LNCaP clone FGC (cell line): ENCODE measurements at regions not wholly inside any gene's neighbourhood (a gene's known extent, or its start where the extent isn't known, plus 50 kb on each side); places are given as distances from the start of the nearest gene placed in this dataset.
"Not testable (repeated sequence)": the region's sequence is repeated elsewhere in the genome, so short reads cannot be mapped to it uniquely, and the experiment has no call there.

Experiments used
- DNase-seq: peaks from one replicate; pipeline ENCODE4 v3.0.0-alpha.2; 2011; ENCODE audit warnings: low read depth
- H3K4me3 ChIP-seq: 2 replicates; pipeline ENCODE4 v1.5.1; 2011; ENCODE audit warnings: mild to moderate bottlenecking, low read depth, low read length, control low read depth
- CTCF ChIP-seq: IDR thresholded peaks from 2 replicates; pipeline ENCODE4 v1.5.1; 2012; ENCODE audit warnings: mild to moderate bottlenecking; ENCODE audit not compliant: control insufficient read depth, insufficient read depth; ENCODE audit errors: extremely low read depth

- DNase-seq = no peak
- TF ChIP-seq CTCF = no peak
- no peak overlapping the region for H3K4me3 ChIP-seq
Measured at GRCh38 chr1:157326173-157326859, 188.1 kb upstream of the ETV3 start.

GRCh38 chr1:157325220-157325619, 187.0 kb upstream of the ETV3 start:
- no peak overlapping the region for H3K4me3 ChIP-seq
- no peak for DNase-seq
- no peak for TF ChIP-seq CTCF

GRCh38 chr1:157321972-157322371, 183.8 kb upstream of the ETV3 start:
- H3K4me3 ChIP-seq, DNase-seq: not testable (repeated sequence)

GRCh38 chr1:157319567-157319966, 181.4 kb upstream of the ETV3 start:
- DNase-seq = no peak
- H3K4me3 ChIP-seq = no peak overlapping the region
- TF ChIP-seq CTCF = no peak

- H3K4me3 ChIP-seq, DNase-seq: not testable (repeated sequence)
Measured at GRCh38 chr1:157317229-157317628, 179.0 kb upstream of the ETV3 start.

- DNase-seq = no peak
- H3K4me3 ChIP-seq = no peak overlapping the region
- TF ChIP-seq CTCF = no peak
Measured at GRCh38 chr1:157315544-157315943, 177.3 kb upstream of the ETV3 start.

GRCh38 chr1:157314408-157314807, 176.2 kb upstream of the ETV3 start:
- no peak for TF ChIP-seq CTCF

GRCh38 chr1:157313240-157313807, 175.1 kb upstream of the ETV3 start:
- H3K4me3 ChIP-seq = no peak overlapping the region
- TF ChIP-seq CTCF = no peak
- no peak for DNase-seq

More at GRCh38 chr1:157314408-157314807, 176.2 kb upstream of the ETV3 start:
- no peak overlapping the region for H3K4me3 ChIP-seq
- DNase-seq = no peak
